C4-2B (cell line): ENCODE measurements at regions not wholly inside any gene's neighbourhood (a gene's known extent, or its start where the extent isn't known, plus 50 kb on each side); places are given as distances from the start of the nearest gene placed in this dataset.

ENCODE experiments used
- ZFX ChIP-seq: fragments of 450-650 bp; IDR thresholded peaks from 2 replicates; pipeline ENCODE4 v1.6.1; 2017
- TF ChIP-seq, protein P1 (sequence below): fragments of 450-650 bp; conservative IDR thresholded peaks from 2 replicates; pipeline ENCODE4 v1.5.1; 2017; ENCODE audit warnings: mild to moderate bottlenecking

- TF ChIP-seq, protein P1, sequence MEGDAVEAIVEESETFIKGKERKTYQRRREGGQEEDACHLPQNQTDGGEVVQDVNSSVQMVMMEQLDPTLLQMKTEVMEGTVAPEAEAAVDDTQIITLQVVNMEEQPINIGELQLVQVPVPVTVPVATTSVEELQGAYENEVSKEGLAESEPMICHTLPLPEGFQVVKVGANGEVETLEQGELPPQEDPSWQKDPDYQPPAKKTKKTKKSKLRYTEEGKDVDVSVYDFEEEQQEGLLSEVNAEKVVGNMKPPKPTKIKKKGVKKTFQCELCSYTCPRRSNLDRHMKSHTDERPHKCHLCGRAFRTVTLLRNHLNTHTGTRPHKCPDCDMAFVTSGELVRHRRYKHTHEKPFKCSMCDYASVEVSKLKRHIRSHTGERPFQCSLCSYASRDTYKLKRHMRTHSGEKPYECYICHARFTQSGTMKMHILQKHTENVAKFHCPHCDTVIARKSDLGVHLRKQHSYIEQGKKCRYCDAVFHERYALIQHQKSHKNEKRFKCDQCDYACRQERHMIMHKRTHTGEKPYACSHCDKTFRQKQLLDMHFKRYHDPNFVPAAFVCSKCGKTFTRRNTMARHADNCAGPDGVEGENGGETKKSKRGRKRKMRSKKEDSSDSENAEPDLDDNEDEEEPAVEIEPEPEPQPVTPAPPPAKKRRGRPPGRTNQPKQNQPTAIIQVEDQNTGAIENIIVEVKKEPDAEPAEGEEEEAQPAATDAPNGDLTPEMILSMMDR, result no peak
- TF ChIP-seq ZFX, result no peak
Observed at GRCh38 chr4:171265190-171265818, 547.9 kb upstream of the GALNTL6 start.
